IMR-90 (cell line): ENCODE measurements at regions not wholly inside any gene's neighbourhood (a gene's known extent, or its start where the extent isn't known, plus 50 kb on each side); places are given as distances from the start of the nearest gene placed in this dataset.

ENCODE experiments used
- CEBPB ChIP-seq: IDR thresholded peaks from 2 replicates; pipeline ENCODE4 v1.6.1; 2012; ENCODE audit warnings: low read depth, low read length, improper control_type of control experiment
- CHD1 ChIP-seq: IDR thresholded peaks from 2 replicates; pipeline ENCODE4 v1.6.1; 2012; ENCODE audit warnings: low read depth, low read length, improper control_type of control experiment
- CTCF ChIP-seq: conservative IDR thresholded peaks from 2 replicates; pipeline ENCODE4 v1.5.1; 2012; ENCODE audit warnings: mild to moderate bottlenecking, low read depth, low read length, improper control_type of control experiment
- MAFK ChIP-seq: IDR thresholded peaks from 2 replicates; pipeline ENCODE4 v1.6.1; 2012; ENCODE audit warnings: low read depth, low read length, improper control_type of control experiment
- POLR2A ChIP-seq: IDR thresholded peaks from 2 replicates; pipeline ENCODE4 v1.6.1; 2012; ENCODE audit warnings: mild to moderate bottlenecking, low read depth, low read length
- RAD21 ChIP-seq: IDR thresholded peaks from 2 replicates; pipeline ENCODE4 v1.6.1; 2012; ENCODE audit warnings: low read length, improper control_type of control experiment
- USF2 ChIP-seq: fragments of 150-350 bp; IDR thresholded peaks from 2 replicates; pipeline ENCODE4 v1.6.1; 2017; ENCODE audit warnings: mild to moderate bottlenecking, antibody characterized with exemption, low read length, low read depth

DNA sequence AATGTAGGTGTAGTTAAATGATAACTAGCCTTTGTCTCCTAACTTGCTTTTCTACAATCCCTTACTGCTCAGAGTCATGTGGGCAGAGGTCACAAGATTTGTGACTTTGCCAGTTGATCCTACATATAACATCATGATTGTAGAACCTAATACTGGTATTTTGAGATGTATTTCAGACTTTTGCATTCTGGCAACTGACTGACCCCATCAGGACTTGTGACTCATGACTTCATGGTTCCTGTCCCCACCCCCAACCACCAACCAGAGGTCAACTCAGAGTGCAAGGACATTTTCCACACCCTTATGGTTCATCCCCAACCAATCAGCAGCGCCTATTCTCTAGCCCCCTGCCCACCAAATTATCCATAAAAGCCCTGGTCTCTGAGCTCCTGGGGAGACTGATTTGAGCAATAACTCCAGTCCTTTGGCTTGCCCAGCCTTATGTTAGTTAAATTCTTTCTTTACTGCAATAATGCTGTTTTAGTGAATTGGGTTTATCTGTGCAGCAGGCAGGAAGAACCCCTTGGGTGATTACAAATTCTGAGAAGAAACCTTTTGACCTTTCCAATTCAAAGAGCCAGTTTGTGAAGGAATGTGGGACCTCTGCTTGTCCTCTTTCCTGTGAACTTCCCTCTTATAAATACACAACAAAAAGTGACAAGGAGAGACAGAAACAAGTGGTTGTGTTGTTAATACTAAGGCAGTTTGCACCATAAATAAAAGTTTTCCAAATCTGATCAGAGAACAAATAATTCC lies 588.7 kb downstream of the UTRN start:
- TF ChIP-seq CTCF (no peak), CHD1 (no peak), POLR2A (no peak), CEBPB (no peak), RAD21 (no peak), MAFK (no peak), USF2 (no peak)
